Peyer's patch (tissue), 4 donors: ENCODE measurements at regions not wholly inside any gene's neighbourhood (a gene's known extent, or its start where the extent isn't known, plus 50 kb on each side); places are given as distances from the start of the nearest gene placed in this dataset.

Experiments used
- DNase-seq, 3 donors: peaks; one replicate each; pipeline ENCODE4 v3.0.0-alpha.2; 2017 to 2019
- H3K27ac ChIP-seq, 4 donors: fragments of 200-600 bp; sonication (generic); one replicate each; pipeline ENCODE4 v1.5.1; 2016 to 2019
- H3K27me3 ChIP-seq, 2 donors: fragments of 200-600 bp; sonication (generic); one replicate each; pipeline ENCODE4 v1.5.1; 2019
- H3K36me3 ChIP-seq, 3 donors: fragments of 200-600 bp; sonication (generic); one replicate each; pipeline ENCODE4 v1.5.1; 2016 to 2019
- H3K4me1 ChIP-seq, 4 donors: fragments of 200-600 bp; sonication (generic); one replicate each; pipeline ENCODE4 v1.5.1; 2016 to 2019
- H3K4me3 ChIP-seq, 4 donors: fragments of 200-600 bp; sonication (generic); 1 replicate in 3 of 4; 2 replicates in 1 of 4; pipeline ENCODE4 v1.5.1; 2016 to 2019; ENCODE audit warnings: mild to moderate bottlenecking in 1 of 4
- H3K9me3 ChIP-seq, 4 donors: fragments of 200-600 bp; sonication (generic); one replicate each; pipeline ENCODE4 v1.5.1; 2016 to 2019; ENCODE audit warnings: mild to moderate bottlenecking in 1 of 4
- POLR2A ChIP-seq, 2 donors: fragments of 450-650 bp; IDR thresholded peaks; one replicate each; pipeline ENCODE4 v1.5.1; 2017; ENCODE audit warnings: antibody characterized with exemption in 2 of 2, mild to moderate bottlenecking in 2 of 2, moderate library complexity in 2 of 2
- TF ChIP-seq, protein P1 (sequence below), 6 experiments: fragments of 450-650 bp in 4 of 6; fragments of 200-600 bp in 2 of 6; sonication (generic) in 1 of 6; IDR thresholded peaks; one replicate each; pipeline ENCODE4 v1.5.1; 2017 to 2019; ENCODE audit warnings: antibody characterized with exemption in 6 of 6, mild to moderate bottlenecking in 3 of 6, moderate library complexity in 1 of 6

GRCh38 chr14:87852107-87852506 lies 140.9 kb downstream of the GALC start:
- H3K4me3 ChIP-seq = no peak overlapping the region
- TF ChIP-seq, protein P1, sequence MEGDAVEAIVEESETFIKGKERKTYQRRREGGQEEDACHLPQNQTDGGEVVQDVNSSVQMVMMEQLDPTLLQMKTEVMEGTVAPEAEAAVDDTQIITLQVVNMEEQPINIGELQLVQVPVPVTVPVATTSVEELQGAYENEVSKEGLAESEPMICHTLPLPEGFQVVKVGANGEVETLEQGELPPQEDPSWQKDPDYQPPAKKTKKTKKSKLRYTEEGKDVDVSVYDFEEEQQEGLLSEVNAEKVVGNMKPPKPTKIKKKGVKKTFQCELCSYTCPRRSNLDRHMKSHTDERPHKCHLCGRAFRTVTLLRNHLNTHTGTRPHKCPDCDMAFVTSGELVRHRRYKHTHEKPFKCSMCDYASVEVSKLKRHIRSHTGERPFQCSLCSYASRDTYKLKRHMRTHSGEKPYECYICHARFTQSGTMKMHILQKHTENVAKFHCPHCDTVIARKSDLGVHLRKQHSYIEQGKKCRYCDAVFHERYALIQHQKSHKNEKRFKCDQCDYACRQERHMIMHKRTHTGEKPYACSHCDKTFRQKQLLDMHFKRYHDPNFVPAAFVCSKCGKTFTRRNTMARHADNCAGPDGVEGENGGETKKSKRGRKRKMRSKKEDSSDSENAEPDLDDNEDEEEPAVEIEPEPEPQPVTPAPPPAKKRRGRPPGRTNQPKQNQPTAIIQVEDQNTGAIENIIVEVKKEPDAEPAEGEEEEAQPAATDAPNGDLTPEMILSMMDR (IDR thresholded peaks at IDR 0.05) = no peak
- TF ChIP-seq POLR2A (IDR thresholded peaks at IDR 0.05) = no peak
- no peaks in the 10 kb centered on the region for H3K9me3 ChIP-seq
- H3K36me3 ChIP-seq = no peaks in the 10 kb centered on the region
- no peak for DNase-seq
- no peaks in the 10 kb centered on the region for H3K4me1 ChIP-seq
- no peaks in the 10 kb centered on the region for H3K27me3 ChIP-seq
- H3K27ac ChIP-seq = no peak overlapping the region

DNA sequence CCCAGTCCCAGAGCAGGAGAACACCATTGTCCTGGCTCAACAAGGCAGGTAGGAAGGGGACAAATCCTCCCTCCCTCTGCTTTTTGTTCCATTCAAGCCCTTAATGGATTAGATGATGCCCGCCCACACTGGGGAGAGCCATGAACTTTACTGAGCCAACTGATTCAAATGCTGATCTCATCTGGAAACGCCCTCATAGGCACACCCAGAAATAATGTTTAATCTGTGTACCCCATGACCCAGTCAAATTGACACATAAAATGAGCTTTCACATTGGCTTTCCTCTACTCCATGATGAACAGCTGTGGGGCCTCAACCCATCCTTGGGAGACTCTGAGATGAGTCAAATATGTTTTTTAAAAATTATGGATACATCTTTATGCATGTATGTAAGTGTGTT lies 141.8 kb downstream of the GALC start:
- DNase-seq = no peak
- H3K27me3 ChIP-seq = no peaks in the 10 kb centered on the region
- H3K36me3 ChIP-seq = no peaks in the 10 kb centered on the region
- H3K4me3 ChIP-seq = no peak overlapping the region
- no peaks in the 10 kb centered on the region for H3K9me3 ChIP-seq
- H3K4me1 ChIP-seq = no peaks in the 10 kb centered on the region
- TF ChIP-seq, protein P1 (IDR thresholded peaks at IDR 0.05) = no peak
- no peak for TF ChIP-seq POLR2A (IDR thresholded peaks at IDR 0.05)
- no peak overlapping the region for H3K27ac ChIP-seq

- Histone ChIP-seq H3K4me1 (no peaks in the 10 kb centered on the region), H3K27ac (no peak overlapping the region), H3K4me3 (no peak overlapping the region), H3K9me3 (no peaks in the 10 kb centered on the region), H3K27me3 (no peaks in the 10 kb centered on the region), H3K36me3 (no peaks in the 10 kb centered on the region)
- TF ChIP-seq, protein P1 (IDR thresholded peaks at IDR 0.05) = no peak
- TF ChIP-seq POLR2A (IDR thresholded peaks at IDR 0.05) = no peak
- DNase-seq = no peak
Observed at GRCh38 chr14:87847216-87847755, 145.7 kb downstream of the GALC start.

DNA sequence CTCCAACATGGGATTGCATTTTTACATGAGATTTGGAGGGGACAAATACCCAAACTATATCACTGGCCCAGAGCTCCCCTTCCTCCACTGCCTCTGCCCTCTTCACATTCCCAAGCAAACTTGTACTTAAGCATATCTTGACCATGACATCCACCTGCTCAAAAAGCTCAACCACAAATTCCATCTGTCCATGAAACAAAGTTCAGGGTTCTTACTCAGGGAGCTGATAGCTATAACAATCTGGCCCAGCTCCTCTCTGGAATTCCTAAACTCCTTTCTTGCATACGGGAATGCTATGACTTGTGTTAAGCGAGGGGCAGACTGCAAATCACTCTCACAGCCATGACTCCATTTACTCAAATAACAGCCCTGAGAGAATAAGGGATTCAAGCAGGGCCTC lies 152.1 kb downstream of the GALC start:
- TF ChIP-seq, protein P1 (IDR thresholded peaks at IDR 0.05) = no peak
- no peak for TF ChIP-seq POLR2A (IDR thresholded peaks at IDR 0.05)
- DNase-seq = no peak
- H3K9me3 ChIP-seq = no peaks in the 10 kb centered on the region
- no peak overlapping the region for H3K27ac ChIP-seq
- no peak overlapping the region for H3K4me3 ChIP-seq
- H3K36me3 ChIP-seq = no peaks in the 10 kb centered on the region
- H3K4me1 ChIP-seq = no peaks in the 10 kb centered on the region
- no peaks in the 10 kb centered on the region for H3K27me3 ChIP-seq

DNA sequence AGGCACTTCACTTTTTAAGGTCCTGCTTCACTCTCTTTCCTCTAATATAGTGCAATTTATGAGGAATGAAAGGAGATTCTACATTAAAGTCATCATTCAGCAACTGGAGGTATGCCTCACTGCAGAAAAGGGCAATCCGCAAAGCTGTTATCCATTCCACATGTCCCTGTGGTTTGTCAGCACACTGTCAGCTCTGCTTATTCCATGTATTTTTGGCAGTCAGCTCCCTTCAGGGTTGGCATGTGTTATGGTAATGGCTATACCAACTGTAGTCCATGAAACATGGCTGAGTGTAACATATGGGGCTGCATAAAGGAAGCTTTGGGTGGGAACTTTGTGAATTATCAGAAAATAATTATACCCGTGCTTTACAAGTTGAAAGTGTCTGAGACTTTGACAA lies 154.1 kb downstream of the GALC start:
- TF ChIP-seq, protein P1 (IDR thresholded peaks at IDR 0.05) = no peak
- TF ChIP-seq POLR2A (IDR thresholded peaks at IDR 0.05) = no peak
- no peaks in the 10 kb centered on the region for H3K27me3 ChIP-seq

GRCh38 chr14:87837296-87837695 lies 155.7 kb downstream of the GALC start:
- no peaks in the 10 kb centered on the region for H3K36me3 ChIP-seq
- no peak overlapping the region for H3K27ac ChIP-seq
- no peak for DNase-seq
- H3K4me3 ChIP-seq = no peak overlapping the region
- H3K4me1 ChIP-seq = no peaks in the 10 kb centered on the region
- H3K9me3 ChIP-seq = no peaks in the 10 kb centered on the region
- TF ChIP-seq, protein P1 (IDR thresholded peaks at IDR 0.05) = no peak
- no peak for TF ChIP-seq POLR2A (IDR thresholded peaks at IDR 0.05)
- no peaks in the 10 kb centered on the region for H3K27me3 ChIP-seq

More for the DNA sequence above, 154.1 kb downstream of the GALC start:
- H3K9me3 ChIP-seq = no peaks in the 10 kb centered on the region
- no peaks in the 10 kb centered on the region for H3K36me3 ChIP-seq
- no peak overlapping the region for H3K27ac ChIP-seq
- DNase-seq = no peak
- no peaks in the 10 kb centered on the region for H3K4me1 ChIP-seq
- no peak overlapping the region for H3K4me3 ChIP-seq
